ENCODE measurements at regions not wholly inside any gene's neighbourhood (a gene's known extent, or its start where the extent isn't known, plus 50 kb on each side); places are given as distances from the start of the nearest gene placed in this dataset.
"Not testable (repeated sequence)": the region's sequence is repeated elsewhere in the genome, so short reads cannot be mapped to it uniquely, and the experiment has no call there.

GRCh38 chr12:74689071-74689655 is 151.5 kb downstream of the ATXN7L3B start:
- peak; percentile 77 for DNase-seq

GRCh38 chr12:74689929-74690328 is 152.3 kb downstream of the ATXN7L3B start:
- no peak for DNase-seq

- DNase-seq = no peak
Measured at GRCh38 chr12:74719447-74719846, 181.8 kb downstream of the ATXN7L3B start.

GRCh38 chr12:74722709-74723108 is 185.1 kb downstream of the ATXN7L3B start:
- no peak for DNase-seq

- peak; percentile 35 for DNase-seq
Measured at GRCh38 chr12:74725154-74725553, 187.5 kb downstream of the ATXN7L3B start.

- DNase-seq = no peak
Measured at GRCh38 chr12:74728006-74728405, 190.4 kb downstream of the ATXN7L3B start.

- DNase-seq = no peak
Measured at GRCh38 chr12:74732164-74732784, 194.6 kb downstream of the ATXN7L3B start.

- no peak for DNase-seq
Measured at GRCh38 chr12:74732826-74733225, 195.2 kb downstream of the ATXN7L3B start.

- peak; percentile 24 for DNase-seq
Measured at GRCh38 chr12:74741112-74741511, 203.5 kb downstream of the ATXN7L3B start.

- peak; percentile 57 for DNase-seq
Measured at GRCh38 chr12:74747305-74747704, 209.7 kb downstream of the ATXN7L3B start.

- DNase-seq = no peak
Measured at GRCh38 chr12:74751441-74751840, 213.8 kb downstream of the ATXN7L3B start.

- DNase-seq = no peak
Measured at GRCh38 chr12:74752215-74752614, 214.6 kb downstream of the ATXN7L3B start.

- peak; percentile 43 for DNase-seq
Measured at GRCh38 chr12:74770552-74770951, 232.9 kb downstream of the ATXN7L3B start.

- no peak for DNase-seq
Measured at GRCh38 chr12:74775276-74775675, 237.6 kb downstream of the ATXN7L3B start.

GRCh38 chr12:74776378-74776777 is 238.7 kb downstream of the ATXN7L3B start:
- no peak for DNase-seq

GRCh38 chr12:74780182-74780849 is 242.7 kb downstream of the ATXN7L3B start:
- DNase-seq = no peak

- DNase-seq = not testable (repeated sequence)
Measured at GRCh38 chr12:74780850-74781241, 243.2 kb downstream of the ATXN7L3B start.

GRCh38 chr12:74781991-74782485 is 244.4 kb downstream of the ATXN7L3B start:
- DNase-seq = no peak

GRCh38 chr12:74790931-74791330 is 253.3 kb downstream of the ATXN7L3B start:
- no peak for DNase-seq

- no peak for DNase-seq
Measured at GRCh38 chr12:74791365-74791764, 253.7 kb downstream of the ATXN7L3B start.

- no peak for DNase-seq
Measured at GRCh38 chr12:74794522-74794921, 256.9 kb downstream of the ATXN7L3B start.

- DNase-seq = no peak
Measured at GRCh38 chr12:74801625-74802024, 264.0 kb downstream of the ATXN7L3B start.

GRCh38 chr12:74816398-74817175 is 279.0 kb downstream of the ATXN7L3B start:
- peak; percentile 15 for DNase-seq
